Glutamatergic neuron (in vitro differentiated cells): ENCODE measurements at regions not wholly inside any gene's neighbourhood (a gene's known extent, or its start where the extent isn't known, plus 50 kb on each side); places are given as distances from the start of the nearest gene placed in this dataset.

Experiments
- DNase-seq: peaks from one replicate; pipeline ENCODE4 v3.0.0; 2022
- H3K27ac Mint-ChIP-seq: one replicate; pipeline ENCODE4 v1.8.0; 2020; ENCODE audit warnings: mild to moderate bottlenecking, mixed read lengths, inconsistent platforms; ENCODE audit not compliant: unreplicated experiment
- H3K27me3 Mint-ChIP-seq: one replicate; pipeline ENCODE4 v1.8.0; 2020; ENCODE audit warnings: mild to moderate bottlenecking, moderate library complexity, mixed read lengths, inconsistent platforms; ENCODE audit not compliant: unreplicated experiment
- H3K36me3 Mint-ChIP-seq: one replicate; pipeline ENCODE4 v1.8.0; 2020; ENCODE audit warnings: mild to moderate bottlenecking, mixed read lengths, inconsistent platforms; ENCODE audit not compliant: unreplicated experiment
- H3K4me1 Mint-ChIP-seq: one replicate; pipeline ENCODE4 v1.8.0; 2020; ENCODE audit warnings: mild to moderate bottlenecking, low read depth, mixed read lengths, inconsistent platforms; ENCODE audit not compliant: unreplicated experiment
- H3K4me3 Mint-ChIP-seq: one replicate; pipeline ENCODE4 v1.8.0; 2020; ENCODE audit warnings: mild to moderate bottlenecking, mixed read lengths, inconsistent platforms; ENCODE audit not compliant: unreplicated experiment
- H3K9me3 Mint-ChIP-seq: one replicate; pipeline ENCODE4 v1.8.0; 2020; ENCODE audit warnings: mild to moderate bottlenecking, moderate library complexity, mixed read lengths, inconsistent platforms; ENCODE audit not compliant: unreplicated experiment
- CTCF ChIP-seq: fragments of 200-600 bp; sonication (generic); IDR thresholded peaks from one replicate; pipeline ENCODE4 v1.5.0; 2021; ENCODE audit not compliant: partially characterized antibody, unreplicated experiment

GRCh38 chr20:11437090-11437489 is 480.6 kb upstream of the BTBD3 start:
- peaks cover 1% of the 10 kb centered on the region for H3K9me3 Mint-ChIP-seq
- TF ChIP-seq CTCF, result no peak
- H3K27ac Mint-ChIP-seq, result no peak overlapping the region
- H3K4me3 Mint-ChIP-seq, result no peak overlapping the region
- no peaks in the 10 kb centered on the region for H3K4me1 Mint-ChIP-seq
- peaks cover 10% of the 10 kb centered on the region for H3K36me3 Mint-ChIP-seq
- peaks cover 3% of the 10 kb centered on the region for H3K27me3 Mint-ChIP-seq
- DNase-seq, result no peak

GRCh38 chr20:11437611-11438380 is 479.9 kb upstream of the BTBD3 start:
- no peaks in the 10 kb centered on the region for H3K4me1 Mint-ChIP-seq
- peaks cover 3% of the 10 kb centered on the region for H3K27me3 Mint-ChIP-seq
- no peak for DNase-seq
- no peak for TF ChIP-seq CTCF
- no peak overlapping the region for H3K4me3 Mint-ChIP-seq
- H3K9me3 Mint-ChIP-seq, result peaks cover 1% of the 10 kb centered on the region
- no peak overlapping the region for H3K27ac Mint-ChIP-seq
- H3K36me3 Mint-ChIP-seq, result peaks cover 10% of the 10 kb centered on the region

GRCh38 chr20:11438412-11438811 is 479.3 kb upstream of the BTBD3 start:
- Mint-ChIP-seq H3K27ac (no peak overlapping the region), H3K4me3 (no peak overlapping the region), H3K27me3 (peaks cover 3% of the 10 kb centered on the region), H3K4me1 (no peaks in the 10 kb centered on the region), H3K36me3 (peaks cover 10% of the 10 kb centered on the region), H3K9me3 (peaks cover 1% of the 10 kb centered on the region)
- DNase-seq, result no peak
- TF ChIP-seq CTCF, result no peak

GRCh38 chr20:11443382-11444119 is 474.1 kb upstream of the BTBD3 start:
- TF ChIP-seq CTCF, result no peak
- Mint-ChIP-seq H3K27ac (no peak overlapping the region), H3K36me3 (no peaks in the 10 kb centered on the region), H3K27me3 (peaks cover 2% of the 10 kb centered on the region), H3K4me3 (no peak overlapping the region), H3K9me3 (no peaks in the 10 kb centered on the region), H3K4me1 (no peaks in the 10 kb centered on the region)
- DNase-seq, result no peak

GRCh38 chr20:11445161-11445560 is 472.5 kb upstream of the BTBD3 start:
- peaks cover 2% of the 10 kb centered on the region for H3K27me3 Mint-ChIP-seq
- no peak overlapping the region for H3K4me3 Mint-ChIP-seq
- DNase-seq, result no peak

More at GRCh38 chr20:11445161-11445560, 472.5 kb upstream of the BTBD3 start:
- TF ChIP-seq CTCF, result no peak
- Mint-ChIP-seq H3K9me3 (no peaks in the 10 kb centered on the region), H3K36me3 (no peaks in the 10 kb centered on the region), H3K4me1 (no peaks in the 10 kb centered on the region), H3K27ac (no peak overlapping the region)
